ENCODE measurements at regions not wholly inside any gene's neighbourhood (a gene's known extent, or its start where the extent isn't known, plus 50 kb on each side); places are given as distances from the start of the nearest gene placed in this dataset.

- TF ChIP-seq CTCF (IDR thresholded peaks at IDR 0.05) (no peak), POLR2AphosphoS5 (IDR thresholded peaks at IDR 0.05) (no peak)
Measured at GRCh38 chr5:23353286-23353685, 154.1 kb upstream of the PRDM9 start.
